ENCODE measurements at regions not wholly inside any gene's neighbourhood (a gene's known extent, or its start where the extent isn't known, plus 50 kb on each side); places are given as distances from the start of the nearest gene placed in this dataset.

- Histone ChIP-seq H3K27me3 (no peaks in the 10 kb centered on the region), H3K9me3 (no peaks in the 10 kb centered on the region), H3K36me3 (no peaks in the 10 kb centered on the region), H3K4me3 (no peak overlapping the region), H3K27ac (no peak overlapping the region), H3K4me1 (ENCODE audit: insufficient read depth) (no peaks in the 10 kb centered on the region)
- TF ChIP-seq CTCF (IDR thresholded peaks at IDR 0.05): no peak
- no peak for TF ChIP-seq POLR2A (IDR thresholded peaks at IDR 0.05)
- TF ChIP-seq EP300 (IDR thresholded peaks at IDR 0.05): no peak
- intact Hi-C loops (cut with DNase I): no loop called here
- no peak for DNase-seq
- 76 to 83% (median 81%) methylated on average over 4 of the region's 4 CpGs for WGBS, 3 donors
These were observed 194.5 kb downstream of the SOX9 start for GRCh38 chr17:72315122-72315913.

GRCh38 chr17:72318131-72318530, 197.3 kb downstream of the SOX9 start:
- Histone ChIP-seq H3K9me3 (no peaks in the 10 kb centered on the region), H3K36me3 (no peaks in the 10 kb centered on the region), H3K27me3 (no peaks in the 10 kb centered on the region), H3K4me1 (ENCODE audit: insufficient read depth) (no peaks in the 10 kb centered on the region), H3K4me3 (no peak overlapping the region), H3K27ac (no peak overlapping the region)
- intact Hi-C loops (cut with DNase I): no loop called here
- 82 to 84% (median 83%) methylated on average over 5 of the region's 5 CpGs for WGBS, 3 donors
- no peak for DNase-seq
- no peak for TF ChIP-seq POLR2A (IDR thresholded peaks at IDR 0.05)
- TF ChIP-seq EP300 (IDR thresholded peaks at IDR 0.05): no peak
- TF ChIP-seq CTCF (IDR thresholded peaks at IDR 0.05): no peak

GRCh38 chr17:72321896-72322295, 201.1 kb downstream of the SOX9 start:
- H3K4me1 ChIP-seq (ENCODE audit: insufficient read depth): no peaks in the 10 kb centered on the region
- TF ChIP-seq POLR2A (IDR thresholded peaks at IDR 0.05) (no peak), CTCF (IDR thresholded peaks at IDR 0.05) (no peak), EP300 (IDR thresholded peaks at IDR 0.05) (no peak)

GRCh38 chr17:72332367-72332766, 211.5 kb downstream of the SOX9 start:
- TF ChIP-seq EP300 (IDR thresholded peaks at IDR 0.05): no peak
- no peak for TF ChIP-seq POLR2A (IDR thresholded peaks at IDR 0.05)
- TF ChIP-seq CTCF (IDR thresholded peaks at IDR 0.05): no peak
- no peak for DNase-seq
- Histone ChIP-seq H3K4me1 (ENCODE audit: insufficient read depth) (no peaks in the 10 kb centered on the region), H3K4me3 (no peak overlapping the region), H3K36me3 (no peaks in the 10 kb centered on the region), H3K27me3 (no peaks in the 10 kb centered on the region), H3K9me3 (no peaks in the 10 kb centered on the region), H3K27ac (no peak overlapping the region)
- intact Hi-C loops (cut with DNase I): no loop called here
- 52 to 69% (median 64%) methylated on average over 3 of the region's 3 CpGs for WGBS, 3 donors

More at GRCh38 chr17:72321896-72322295, 201.1 kb downstream of the SOX9 start:
- no peak for DNase-seq
- intact Hi-C loops (cut with DNase I): no loop called here
- H3K27ac ChIP-seq: no peak overlapping the region
- WGBS, 3 donors: 83 to 86% (median 84%) methylated on average over 4 of the region's 4 CpGs
- H3K4me3 ChIP-seq: no peak overlapping the region
- H3K9me3 ChIP-seq: no peaks in the 10 kb centered on the region
- no peaks in the 10 kb centered on the region for H3K27me3 ChIP-seq
- H3K36me3 ChIP-seq: no peaks in the 10 kb centered on the region

Data from ovary (tissue), 7 donors.